Astrocyte of the spinal cord (primary cell): ENCODE measurements at regions not wholly inside any gene's neighbourhood (a gene's known extent, or its start where the extent isn't known, plus 50 kb on each side); places are given as distances from the start of the nearest gene placed in this dataset.

Source experiments
- DNase-seq: peaks from one replicate; pipeline ENCODE4 v3.0.0; 2011; ENCODE audit warnings: low read depth, low spot score
- H3K4me3 ChIP-seq: 2 replicates; pipeline ENCODE4 v1.5.1; 2011; ENCODE audit warnings: low read depth, mild to moderate bottlenecking, low read length, moderate library complexity
- in situ Hi-C: cut with HindIII; loops from 2 replicates; pipeline ENCODE4 v1.10.0; 2017; ENCODE audit warnings: low sequenced_read_pairs
- TF ChIP-seq, protein P1 (sequence below): IDR thresholded peaks from 2 replicates; pipeline ENCODE4 v1.5.1; 2012; ENCODE audit warnings: low read depth, mild to moderate bottlenecking, low read length, inconsistent platforms

DNA sequence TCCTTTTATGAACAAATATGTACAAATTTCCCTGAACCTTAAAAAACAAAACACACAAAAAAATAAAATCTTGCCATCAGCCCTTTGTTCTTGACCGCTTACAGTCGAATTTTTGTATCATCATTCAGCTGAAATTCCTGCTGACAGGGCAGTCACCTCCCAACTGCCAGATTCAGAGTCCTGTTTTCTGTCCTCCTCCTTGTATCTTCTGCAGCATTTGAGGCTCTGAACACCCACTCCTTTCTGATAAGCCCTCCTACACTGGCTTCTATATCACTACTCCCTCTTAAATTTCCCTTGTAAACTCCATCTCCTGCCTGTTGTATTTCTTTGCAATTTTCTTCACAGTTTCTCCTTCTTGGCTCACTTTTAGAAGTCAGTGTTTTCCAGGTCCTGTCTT, 77.8 kb upstream of the CCN6 start:
- in situ Hi-C loops, result no loop called here

GRCh38 chr6:111978532-111979149, 75.3 kb upstream of the CCN6 start:
- in situ Hi-C loops, result no loop called here
- H3K4me3 ChIP-seq, result no peak overlapping the region
- TF ChIP-seq, protein P1, sequence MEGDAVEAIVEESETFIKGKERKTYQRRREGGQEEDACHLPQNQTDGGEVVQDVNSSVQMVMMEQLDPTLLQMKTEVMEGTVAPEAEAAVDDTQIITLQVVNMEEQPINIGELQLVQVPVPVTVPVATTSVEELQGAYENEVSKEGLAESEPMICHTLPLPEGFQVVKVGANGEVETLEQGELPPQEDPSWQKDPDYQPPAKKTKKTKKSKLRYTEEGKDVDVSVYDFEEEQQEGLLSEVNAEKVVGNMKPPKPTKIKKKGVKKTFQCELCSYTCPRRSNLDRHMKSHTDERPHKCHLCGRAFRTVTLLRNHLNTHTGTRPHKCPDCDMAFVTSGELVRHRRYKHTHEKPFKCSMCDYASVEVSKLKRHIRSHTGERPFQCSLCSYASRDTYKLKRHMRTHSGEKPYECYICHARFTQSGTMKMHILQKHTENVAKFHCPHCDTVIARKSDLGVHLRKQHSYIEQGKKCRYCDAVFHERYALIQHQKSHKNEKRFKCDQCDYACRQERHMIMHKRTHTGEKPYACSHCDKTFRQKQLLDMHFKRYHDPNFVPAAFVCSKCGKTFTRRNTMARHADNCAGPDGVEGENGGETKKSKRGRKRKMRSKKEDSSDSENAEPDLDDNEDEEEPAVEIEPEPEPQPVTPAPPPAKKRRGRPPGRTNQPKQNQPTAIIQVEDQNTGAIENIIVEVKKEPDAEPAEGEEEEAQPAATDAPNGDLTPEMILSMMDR, result no peak
- peak; percentile 28 for DNase-seq

More for the DNA sequence above, 77.8 kb upstream of the CCN6 start:
- H3K4me3 ChIP-seq, result no peak overlapping the region
- no peak for DNase-seq
- TF ChIP-seq, protein P1, result no peak

- TF ChIP-seq, protein P1, result no peak
- in situ Hi-C loops, result no loop called here
- DNase-seq, result no peak
- H3K4me3 ChIP-seq, result no peak overlapping the region
Observed at GRCh38 chr6:111979633-111980032, 74.3 kb upstream of the CCN6 start.

DNA sequence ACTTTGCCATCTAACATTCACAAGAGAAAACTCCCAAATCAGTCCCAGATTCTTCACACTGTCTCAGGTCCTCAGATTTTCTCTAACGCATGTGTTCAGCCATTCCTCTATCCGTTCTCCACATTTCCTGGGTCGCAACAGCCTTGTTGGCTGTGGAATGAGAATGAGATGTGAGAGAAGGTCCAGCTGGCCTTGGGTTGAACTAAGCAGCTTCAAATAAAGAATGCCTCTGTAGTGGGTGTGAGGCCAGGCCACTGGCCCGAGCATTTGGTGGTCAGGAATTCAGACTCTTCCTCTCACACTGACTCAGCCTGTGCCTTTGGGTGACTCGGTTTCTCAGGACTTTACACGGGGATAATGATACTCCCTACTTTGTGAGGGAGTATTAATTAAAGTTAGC, 73.8 kb upstream of the CCN6 start:
- no peak overlapping the region for H3K4me3 ChIP-seq
- peak; percentile 16 for DNase-seq
- in situ Hi-C loops, result no loop called here
- TF ChIP-seq, protein P1, result no peak

DNA sequence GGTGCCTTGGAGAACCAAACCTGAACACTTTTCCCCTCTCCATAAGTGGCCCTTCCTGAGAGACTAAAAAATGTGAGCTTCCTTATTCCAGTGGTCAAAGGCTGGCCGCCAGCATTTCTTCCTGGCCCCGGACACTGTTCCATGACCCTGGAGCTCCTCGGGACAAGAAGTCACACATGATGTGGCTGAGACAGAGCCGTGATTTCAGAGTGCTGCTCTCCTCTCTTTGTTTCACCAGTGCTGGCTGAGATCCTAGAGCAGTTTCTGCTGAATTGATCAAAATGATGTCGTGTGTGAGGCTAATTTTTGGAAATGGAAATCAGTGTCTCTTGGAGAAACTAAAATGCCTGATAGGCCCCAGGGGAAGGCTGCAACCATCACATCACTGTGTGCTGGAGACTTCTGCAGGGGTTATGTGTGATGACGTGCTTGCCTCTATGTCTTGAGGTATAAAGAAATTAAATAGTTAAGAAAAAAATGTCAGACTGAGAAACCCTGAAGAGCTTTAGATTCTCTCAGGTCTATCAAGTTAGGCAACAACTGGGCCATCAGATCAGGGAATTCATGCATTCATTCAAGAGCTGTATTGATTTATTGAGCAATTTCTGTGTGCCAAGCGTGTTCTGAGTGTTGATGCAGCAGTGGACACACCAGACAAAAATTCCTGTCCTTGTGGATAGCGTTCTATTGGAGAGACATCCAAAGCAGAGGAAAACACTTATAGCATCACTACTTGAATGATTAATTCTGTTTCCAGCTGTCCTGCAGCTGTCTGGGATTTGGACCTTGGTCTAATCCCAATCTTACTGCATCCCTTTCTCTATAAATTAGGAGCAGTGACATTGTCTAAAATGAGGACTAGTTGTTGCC, 72.7 kb upstream of the CCN6 start:
- H3K4me3 ChIP-seq, result no peak overlapping the region
- TF ChIP-seq, protein P1, result no peak
- DNase-seq, result no peak
- in situ Hi-C loops, result no loop called here

DNA sequence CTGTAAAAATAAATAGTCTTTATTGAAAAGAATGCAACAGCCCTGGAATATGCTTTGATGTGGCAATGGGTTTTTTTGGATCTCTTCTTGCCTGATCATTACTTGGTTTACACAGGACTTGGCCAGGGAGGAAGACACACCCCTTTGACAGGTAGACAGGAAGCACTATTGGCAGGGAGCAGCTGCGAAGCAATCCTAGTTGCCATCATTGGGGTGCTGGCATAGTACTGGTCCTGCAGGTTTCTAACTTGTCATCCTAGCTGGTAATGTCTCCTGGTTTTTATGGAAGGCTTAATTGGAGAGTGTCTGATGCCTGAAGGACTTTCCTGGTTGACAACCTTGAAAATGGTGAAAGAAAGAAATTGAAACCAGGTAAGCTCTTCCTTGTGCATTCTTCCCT, 71.2 kb upstream of the CCN6 start:
- H3K4me3 ChIP-seq, result no peak overlapping the region
- DNase-seq, result no peak
- TF ChIP-seq, protein P1, result no peak
- in situ Hi-C loops, result no loop called here
